ENCODE measurements at regions not wholly inside any gene's neighbourhood (a gene's known extent, or its start where the extent isn't known, plus 50 kb on each side); places are given as distances from the start of the nearest gene placed in this dataset.

GRCh38 chr7:119969054-119969453, 303.9 kb upstream of the KCND2 start:
- TF ChIP-seq, protein P1, sequence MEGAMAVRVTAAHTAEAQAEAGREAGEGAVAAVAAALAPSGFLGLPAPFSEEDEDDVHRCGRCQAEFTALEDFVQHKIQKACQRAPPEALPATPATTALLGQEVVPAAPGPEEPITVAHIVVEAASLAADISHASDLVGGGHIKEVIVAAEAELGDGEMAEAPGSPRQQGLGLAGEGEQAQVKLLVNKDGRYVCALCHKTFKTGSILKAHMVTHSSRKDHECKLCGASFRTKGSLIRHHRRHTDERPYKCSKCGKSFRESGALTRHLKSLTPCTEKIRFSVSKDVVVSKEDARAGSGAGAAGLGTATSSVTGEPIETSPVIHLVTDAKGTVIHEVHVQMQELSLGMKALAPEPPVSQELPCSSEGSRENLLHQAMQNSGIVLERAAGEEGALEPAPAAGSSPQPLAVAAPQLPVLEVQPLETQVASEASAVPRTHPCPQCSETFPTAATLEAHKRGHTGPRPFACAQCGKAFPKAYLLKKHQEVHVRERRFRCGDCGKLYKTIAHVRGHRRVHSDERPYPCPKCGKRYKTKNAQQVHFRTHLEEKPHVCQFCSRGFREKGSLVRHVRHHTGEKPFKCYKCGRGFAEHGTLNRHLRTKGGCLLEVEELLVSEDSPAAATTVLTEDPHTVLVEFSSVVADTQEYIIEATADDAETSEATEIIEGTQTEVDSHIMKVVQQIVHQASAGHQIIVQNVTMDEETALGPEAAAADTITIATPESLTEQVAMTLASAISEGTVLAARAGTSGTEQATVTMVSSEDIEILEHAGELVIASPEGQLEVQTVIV (IDR thresholded peaks at IDR 0.05; ENCODE audit: borderline replicate concordance, partially characterized antibody), result no peak
- TF ChIP-seq PAX8 (IDR thresholded peaks at IDR 0.05) (no peak), EGR1 (IDR thresholded peaks at IDR 0.05; ENCODE audit: borderline replicate concordance in 1 of 2, low read depth in 2 of 2, low read length in 2 of 2) (no peak), NR2C2 (IDR thresholded peaks at IDR 0.05; ENCODE audit: borderline replicate concordance, control insufficient read depth, insufficient read length, low read depth) (no peak), SUZ12 (IDR thresholded peaks at IDR 0.05; ENCODE audit: unreplicated experiment) (no peak), PAX5 (IDR thresholded peaks at IDR 0.05; ENCODE audit: borderline replicate concordance, low read depth, low read length) (no peak), CEBPB (IDR thresholded peaks at IDR 0.05; ENCODE audit: borderline replicate concordance in 1 of 2, low read depth in 2 of 2, low read length in 2 of 2) (no peak), BACH1 (IDR thresholded peaks at IDR 0.05; ENCODE audit: borderline replicate concordance) (no peak)

More at GRCh38 chr7:119969054-119969453, 303.9 kb upstream of the KCND2 start:
- intact Hi-C loops (cut with micrococcal nuclease; ENCODE audit: unreplicated experiment) (no loop called here), in situ Hi-C loops (cut with MboI) (no loop called here)
- H3K4me2 ChIP-seq (ENCODE audit: control insufficient read depth, insufficient read depth), result no peak overlapping the region
- FAIRE-seq, result no peak
- H3K79me2 ChIP-seq (ENCODE audit: control insufficient read depth, insufficient read depth, low read length), result no peaks in the 10 kb centered on the region
- no peak overlapping the region for H2AFZ ChIP-seq (ENCODE audit: control insufficient read depth, low read depth, low read length)
- H3K4me3 ChIP-seq, result no peak overlapping the region
- 0% methylated on average over 1 of the region's 1 CpG for WGBS (ENCODE audit: insufficient coverage, insufficient replicate concordance, low lambda C conversion rate, missing lambda C conversion rate)
- no peaks in the 10 kb centered on the region for H3K9me3 ChIP-seq (replicated peaks; ENCODE audit: control insufficient read depth, insufficient read depth, low read length)
- H3K27me3 ChIP-seq (replicated peaks in 1 of 2; ENCODE audit: control insufficient read depth in 2 of 2, insufficient read depth in 2 of 2, low read length in 1 of 2), result no peaks in the 10 kb centered on the region
- BruUV-seq (replicated peaks), result no TSS peak
- ChIA-PET CTCF (no interaction called here), SMC1A (ENCODE audit: uncharacterized antibody, unreplicated experiment) (interaction anchor here (0.6 kb wide), 1 partner anchor 603 kb away, joined by 3 read pairs; no protein-coding TSS in a partner anchor), RAD21 (ENCODE audit: unreplicated experiment) (no interaction called here), POLR2A (no interaction called here)
- H3K4me1 ChIP-seq (ENCODE audit: control insufficient read depth, insufficient read depth, low read length), result no peaks in the 10 kb centered on the region
- H3K27ac ChIP-seq (ENCODE audit: control insufficient read depth, insufficient read depth), result no peak overlapping the region
- H3K9ac ChIP-seq (ENCODE audit: control insufficient read depth, insufficient read depth, low read length), result no peak overlapping the region
- no peak for DNase-seq (ENCODE audit: low read depth, low spot score)
- H4K20me1 ChIP-seq (ENCODE audit: control insufficient read depth, insufficient read depth), result no peaks in the 10 kb centered on the region
- ATAC-seq, result no peak
- H3K36me3 ChIP-seq (ENCODE audit: control insufficient read depth in 2 of 2, insufficient read depth in 2 of 2, low read length in 1 of 2), result no peaks in the 10 kb centered on the region
